Heart right ventricle (tissue), 16 donors: ENCODE measurements at regions not wholly inside any gene's neighbourhood (a gene's known extent, or its start where the extent isn't known, plus 50 kb on each side); places are given as distances from the start of the nearest gene placed in this dataset.

Experiments used
- ATAC-seq, 8 donors: fragments of 200-7000 bp; cut with Tn5 transposase; one replicate each; pipeline ENCODE4 v1.9.1; 2020; ENCODE audit warnings: mild to moderate bottlenecking in 8 of 8, moderate library complexity in 8 of 8, moderate number of reproducible peaks in 1 of 8
- DNase-seq, 2 donors: peaks; one replicate each; pipeline ENCODE4 v3.0.0-alpha.2; 2020
- H3K27ac ChIP-seq, 10 donors: fragments of 200-600 bp; sonication (generic) in 2 of 10; one replicate each; pipeline versions ENCODE4 v1.5.0 to v1.8.0; 2020 to 2022; ENCODE audit warnings: mild to moderate bottlenecking in 3 of 10
- H3K27me3 ChIP-seq, 7 donors: fragments of 200-600 bp; one replicate each; pipeline ENCODE4 v1.8.0; 2021 to 2022; ENCODE audit warnings: mild to moderate bottlenecking in 2 of 7
- H3K36me3 ChIP-seq, 9 donors: fragments of 200-600 bp; sonication (generic) in 1 of 9; one replicate each; pipeline versions ENCODE4 v1.5.0 to v1.8.0; 2020 to 2022; ENCODE audit warnings: mild to moderate bottlenecking in 2 of 9
- H3K4me1 ChIP-seq, 9 donors: fragments of 200-600 bp; sonication (generic) in 1 of 9; one replicate each; pipeline versions ENCODE4 v1.5.0 to v1.8.0; 2020 to 2022; ENCODE audit warnings: mild to moderate bottlenecking in 4 of 9
- H3K4me3 ChIP-seq, 10 donors: fragments of 200-600 bp; sonication (generic) in 2 of 10; one replicate each; pipeline versions ENCODE4 v1.5.0 to v1.8.0; 2020 to 2022; ENCODE audit warnings: mild to moderate bottlenecking in 7 of 10, moderate library complexity in 2 of 10
- H3K9me3 ChIP-seq, 11 donors: fragments of 200-600 bp in 10 of 11; sonication (generic) in 2 of 11; one replicate each; pipeline versions ENCODE4 v1.5.0 to v1.8.0; 2013 to 2022; ENCODE audit warnings: mild to moderate bottlenecking in 2 of 11, control low read depth in 1 of 11, moderate library complexity in 1 of 11
- CTCF ChIP-seq, 9 donors: fragments of 200-600 bp; sonication (generic) in 2 of 9; IDR thresholded peaks; one replicate each; pipeline versions ENCODE4 v1.5.0 to v1.8.0; 2021 to 2022; ENCODE audit warnings: antibody characterized with exemption in 9 of 9, mild to moderate bottlenecking in 5 of 9, moderate library complexity in 1 of 9
- WGBS, 2 donors: extraction: QIAGEN DNeasy Blood & Tissue Kit; methylation state at CpG; one replicate each; pipeline ENCODE4 v1.1.7; 2013; ENCODE audit warnings: inconsistent platforms in 1 of 2; 5-methylcytosine and 5-hydroxymethylcytosine counted together
- intact Hi-C, 10 donors: fragments of 100-400 bp; cut with DNase I; formaldehyde crosslinking; loops; one replicate each; pipeline versions ENCODE4 v1.11.1 to v1.14.2; 2022
- donor health status: Arrhythmogenic right ventricular cardiomyopathy.
- donor health status: ischemic (EF 13 %, LVEDD 7.1; RV severe dilation, severe dysfunction).
- donor health status: healthy with polysubstance abuse.
- donor health status: DM: no; HTN: yes; CAD: no.
- donor health status: DM: no; HTN: no; CAD: no.
- donor health status: ischemic (EF 25% LVEDD 6.9; RV normal size, moderate dysfunction).
- donor health status: ischemic (EF 25% LVEDD 5.7; RV mildly dilated, moderate dysfunction).
- donor health status: healthy.
- donor health status: DM: yes; HTN: yes; CAD: no.
- donor health status: Ischemic cardiomyopathy.
- donor health status: ischemic (EF 35%, LVEDD 5.7; RV mildly dilated, moderate dysfunction).
- donor health status: nonischemic (EF 11% LVEDD 7.7; RV severe dilation, severe dysfunction).
- donor health status: DM: yes; HTN: yes; CAD: no.
- donor health status: PGD.
- donor health status: ischemic (EF 29% LVEDD 5.4; RV normal size, mild dysfunction).
- donor health status: nonischemic (EF 23%, LVEDD 6.1; RV moderate dilation, normal function).

- no peak overlapping the region for H3K27ac ChIP-seq
- 78 to 82% methylated on average over 2 of the region's 2 CpGs for WGBS, 2 donors
- H3K27me3 ChIP-seq: no peaks in the 10 kb centered on the region
- H3K9me3 ChIP-seq: peaks cover 0 to 27% (median 0%) of the 10 kb centered on the region in 11 donors
- ATAC-seq: no peak
- no peak for TF ChIP-seq CTCF (IDR thresholded peaks at IDR 0.05)
- H3K36me3 ChIP-seq: no peaks in the 10 kb centered on the region
- DNase-seq: no peak
- intact Hi-C loops: no loop called here
- no peak overlapping the region for H3K4me3 ChIP-seq
- H3K4me1 ChIP-seq: no peaks in the 10 kb centered on the region
Observed at GRCh38 chr21:14754682-14755081, 208.6 kb upstream of the SAMSN1 start.

- H3K27me3 ChIP-seq: no peaks in the 10 kb centered on the region
- no peak overlapping the region for H3K27ac ChIP-seq
- no peak overlapping the region for H3K4me3 ChIP-seq
- H3K4me1 ChIP-seq: no peaks in the 10 kb centered on the region
- intact Hi-C loops: no loop called here
- no peak for DNase-seq
- peaks cover 0 to 23% (median 0%) of the 10 kb centered on the region in 11 donors for H3K9me3 ChIP-seq
- 66 to 75% methylated on average over 1 of the region's 1 CpG for WGBS, 2 donors
- ATAC-seq: no peak
- no peak for TF ChIP-seq CTCF (IDR thresholded peaks at IDR 0.05)
- no peaks in the 10 kb centered on the region for H3K36me3 ChIP-seq
Observed at GRCh38 chr21:14754259-14754604, 208.1 kb upstream of the SAMSN1 start.

- intact Hi-C loops: no loop called here
- no peak for ATAC-seq
Observed at GRCh38 chr21:14753466-14754258, 207.5 kb upstream of the SAMSN1 start.

GRCh38 chr21:14753069-14753465 is 207.0 kb upstream of the SAMSN1 start:
- no peaks in the 10 kb centered on the region for H3K27me3 ChIP-seq
- H3K4me3 ChIP-seq: no peak overlapping the region
- H3K4me1 ChIP-seq: no peaks in the 10 kb centered on the region
- no peaks in the 10 kb centered on the region for H3K36me3 ChIP-seq
- intact Hi-C loops: no loop called here
- H3K27ac ChIP-seq: no peak overlapping the region
- TF ChIP-seq CTCF (IDR thresholded peaks at IDR 0.05): no peak
- DNase-seq (no peak), ATAC-seq (no peak)
- peaks cover 0 to 18% (median 0%) of the 10 kb centered on the region in 11 donors for H3K9me3 ChIP-seq

More at GRCh38 chr21:14753466-14754258, 207.5 kb upstream of the SAMSN1 start:
- Histone ChIP-seq H3K36me3 (no peaks in the 10 kb centered on the region), H3K27me3 (no peaks in the 10 kb centered on the region), H3K9me3 (peaks cover 0 to 18% (median 0%) of the 10 kb centered on the region in 11 donors), H3K4me3 (no peak overlapping the region), H3K27ac (no peak overlapping the region), H3K4me1 (no peaks in the 10 kb centered on the region)
- no peak for DNase-seq
- TF ChIP-seq CTCF (IDR thresholded peaks at IDR 0.05): no peak
- 65 to 69% methylated on average over 2 of the region's 2 CpGs for WGBS, 2 donors
